Neural cell (in vitro differentiated cells): ENCODE measurements at regions not wholly inside any gene's neighbourhood (a gene's known extent, or its start where the extent isn't known, plus 50 kb on each side); places are given as distances from the start of the nearest gene placed in this dataset.

Experiments
- H2AFZ ChIP-seq: fragments of 200-600, 300-800 bp; sonication (generic), shearing (Covaris generic); 2 replicates; pipeline ENCODE4 v1.6.0; 2014; ENCODE audit warnings: low read depth, mild to moderate bottlenecking, antibody characterized with exemption, low read length, moderate library complexity
- H3F3A ChIP-seq: fragments of 200-600 bp; shearing (Covaris generic); 2 replicates; pipeline ENCODE4 v1.6.1; 2016; ENCODE audit warnings: mild to moderate bottlenecking, moderate library complexity, mixed read lengths, antibody characterized with exemption, low read length; ENCODE audit not compliant: insufficient read depth, poor library complexity, severe bottlenecking
- H3K27ac ChIP-seq: fragments of 200-600, 300-800 bp; sonication (generic), shearing (Covaris generic); 2 replicates; pipeline ENCODE4 v1.5.1; 2014; ENCODE audit warnings: mild to moderate bottlenecking, low read length, moderate library complexity
- H3K27me3 ChIP-seq: fragments of 300-800, 200-600 bp; sonication (generic), shearing (Covaris generic); 2 replicates; pipeline ENCODE4 v1.6.0; 2014; ENCODE audit warnings: mild to moderate bottlenecking, low read depth, low read length, moderate library complexity; ENCODE audit not compliant: insufficient read depth
- H3K36me3 ChIP-seq: fragments of 300-800, 200-600 bp; sonication (generic), shearing (Covaris generic); 2 replicates; pipeline ENCODE4 v1.5.1; 2014; ENCODE audit warnings: mild to moderate bottlenecking, antibody characterized with exemption, low read length, moderate library complexity; ENCODE audit not compliant: insufficient read depth
- H3K4me2 ChIP-seq: fragments of 300-800, 200-600 bp; sonication (generic), shearing (Covaris generic); 2 replicates; pipeline ENCODE4 v1.6.0; 2014; ENCODE audit warnings: mild to moderate bottlenecking, low read length
- H3K4me3 ChIP-seq: fragments of 300-800, 200-600 bp; sonication (generic), shearing (Covaris generic); 2 replicates; pipeline ENCODE4 v1.5.1; 2014; ENCODE audit warnings: mild to moderate bottlenecking, low read length, moderate library complexity
- H3K79me2 ChIP-seq: fragments of 200-600 bp; shearing (Covaris generic); replicated peaks from 2 replicates; pipeline ENCODE4 v1.6.0; 2014; ENCODE audit warnings: mild to moderate bottlenecking, low read length, moderate library complexity; ENCODE audit not compliant: insufficient read depth
- H3K9ac ChIP-seq: fragments of 300-800, 200-600 bp; sonication (generic), shearing (Covaris generic); 2 replicates; pipeline ENCODE4 v1.6.1; 2016; ENCODE audit warnings: mild to moderate bottlenecking, low read length, mixed read lengths
- H3K9me2 ChIP-seq: fragments of 200-600 bp; shearing (Covaris generic); 2 replicates; pipeline ENCODE4 v1.6.1; 2016; ENCODE audit warnings: mild to moderate bottlenecking, low read length, mixed read lengths; ENCODE audit not compliant: insufficient read depth
- H3K9me3 ChIP-seq: fragments of 200-600, 300-800 bp; sonication (generic), shearing (Covaris generic); 2 replicates; pipeline ENCODE4 v1.6.1; 2016; ENCODE audit warnings: mild to moderate bottlenecking, mixed run types, low read length, moderate library complexity, mixed read lengths
- H4K20me1 ChIP-seq: fragments of 200-600 bp; shearing (Covaris generic); 2 replicates; pipeline ENCODE4 v1.6.1; 2016; ENCODE audit warnings: mild to moderate bottlenecking, mixed run types; ENCODE audit not compliant: insufficient read depth
- EP300 ChIP-seq: fragments of 450-650 bp; conservative IDR thresholded peaks from 2 replicates; pipeline ENCODE4 v1.6.1; 2014; ENCODE audit warnings: antibody characterized with exemption, mild to moderate bottlenecking, moderate library complexity; ENCODE audit not compliant: poor library complexity, severe bottlenecking
- EZH2 ChIP-seq: fragments of 200-600, 300-800 bp; shearing (Covaris generic), sonication (generic); IDR thresholded peaks from 2 replicates; pipeline ENCODE4 v1.6.1; 2014; ENCODE audit warnings: antibody characterized with exemption, low read length, borderline replicate concordance, mild to moderate bottlenecking; ENCODE audit not compliant: insufficient read depth, poor library complexity, severe bottlenecking
- MXI1 ChIP-seq: fragments of 450-650 bp; conservative IDR thresholded peaks from 2 replicates; pipeline ENCODE4 v1.6.1; 2014; ENCODE audit warnings: antibody characterized with exemption, mild to moderate bottlenecking; ENCODE audit not compliant: poor library complexity, severe bottlenecking
- POLR2AphosphoS5 ChIP-seq: IDR thresholded peaks from 2 replicates; pipeline ENCODE4 v1.6.1; 2012
- RAD21 ChIP-seq: fragments of 450-650 bp; conservative IDR thresholded peaks from 2 replicates; pipeline ENCODE4 v1.6.1; 2014; ENCODE audit warnings: antibody characterized with exemption, mild to moderate bottlenecking, moderate library complexity
- SMC3 ChIP-seq: fragments of 450-650 bp; conservative IDR thresholded peaks from 2 replicates; pipeline ENCODE4 v1.6.1; 2014; ENCODE audit warnings: antibody characterized with exemption, mild to moderate bottlenecking, moderate library complexity; ENCODE audit not compliant: poor library complexity
- TAF1 ChIP-seq: IDR thresholded peaks from 2 replicates; pipeline ENCODE4 v1.6.1; 2012; ENCODE audit warnings: low read depth
- TF ChIP-seq, protein P1 (sequence below): fragments of 450-650 bp; IDR thresholded peaks from 2 replicates; pipeline ENCODE4 v1.5.1; 2014; ENCODE audit warnings: antibody characterized with exemption, mild to moderate bottlenecking, moderate library complexity; ENCODE audit not compliant: poor library complexity, severe bottlenecking
- TF ChIP-seq, protein P2 (sequence below): IDR thresholded peaks from 2 replicates; pipeline ENCODE4 v1.6.1; 2012; ENCODE audit warnings: borderline replicate concordance

DNA sequence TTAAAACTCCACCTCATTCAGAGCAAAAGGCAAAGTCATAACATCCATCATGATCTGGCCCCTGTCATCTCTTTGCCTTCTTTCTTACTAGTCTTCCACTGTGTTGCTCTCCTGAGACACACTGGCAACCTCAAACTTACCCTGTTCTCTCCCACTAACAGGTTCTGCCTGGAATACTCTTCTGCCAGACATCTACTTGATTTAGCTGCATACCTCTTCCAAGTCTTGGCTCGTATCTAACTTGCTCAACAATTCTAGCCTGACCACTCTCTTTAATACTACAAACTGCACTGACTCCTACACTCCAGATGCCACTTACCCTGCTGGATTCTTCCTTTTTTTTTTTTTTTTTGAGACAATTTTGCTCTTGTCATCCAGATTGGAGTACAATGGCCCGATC lies 167.0 kb upstream of the MTPN start:
- Histone ChIP-seq H3K27ac (no peak overlapping the region), H3K4me3 (no peak overlapping the region), H3K27me3 (no peaks in the 10 kb centered on the region), H3K4me2 (no peak overlapping the region), H4K20me1 (no peaks in the 10 kb centered on the region), H3F3A (no peaks in the 10 kb centered on the region), H3K9ac (no peak overlapping the region), H3K9me3 (no peaks in the 10 kb centered on the region), H3K36me3 (no peaks in the 10 kb centered on the region), H3K79me2 (no peaks in the 10 kb centered on the region), H3K9me2 (no peaks in the 10 kb centered on the region), H2AFZ (no peak overlapping the region)
- TF ChIP-seq SMC3 = no peak
- no peak for TF ChIP-seq MXI1
- TF ChIP-seq POLR2AphosphoS5 = no peak
- TF ChIP-seq, protein P1, sequence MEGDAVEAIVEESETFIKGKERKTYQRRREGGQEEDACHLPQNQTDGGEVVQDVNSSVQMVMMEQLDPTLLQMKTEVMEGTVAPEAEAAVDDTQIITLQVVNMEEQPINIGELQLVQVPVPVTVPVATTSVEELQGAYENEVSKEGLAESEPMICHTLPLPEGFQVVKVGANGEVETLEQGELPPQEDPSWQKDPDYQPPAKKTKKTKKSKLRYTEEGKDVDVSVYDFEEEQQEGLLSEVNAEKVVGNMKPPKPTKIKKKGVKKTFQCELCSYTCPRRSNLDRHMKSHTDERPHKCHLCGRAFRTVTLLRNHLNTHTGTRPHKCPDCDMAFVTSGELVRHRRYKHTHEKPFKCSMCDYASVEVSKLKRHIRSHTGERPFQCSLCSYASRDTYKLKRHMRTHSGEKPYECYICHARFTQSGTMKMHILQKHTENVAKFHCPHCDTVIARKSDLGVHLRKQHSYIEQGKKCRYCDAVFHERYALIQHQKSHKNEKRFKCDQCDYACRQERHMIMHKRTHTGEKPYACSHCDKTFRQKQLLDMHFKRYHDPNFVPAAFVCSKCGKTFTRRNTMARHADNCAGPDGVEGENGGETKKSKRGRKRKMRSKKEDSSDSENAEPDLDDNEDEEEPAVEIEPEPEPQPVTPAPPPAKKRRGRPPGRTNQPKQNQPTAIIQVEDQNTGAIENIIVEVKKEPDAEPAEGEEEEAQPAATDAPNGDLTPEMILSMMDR = no peak
- TF ChIP-seq EZH2 = no peak
- no peak for TF ChIP-seq TAF1
- TF ChIP-seq EP300 = no peak
- TF ChIP-seq, protein P2, sequence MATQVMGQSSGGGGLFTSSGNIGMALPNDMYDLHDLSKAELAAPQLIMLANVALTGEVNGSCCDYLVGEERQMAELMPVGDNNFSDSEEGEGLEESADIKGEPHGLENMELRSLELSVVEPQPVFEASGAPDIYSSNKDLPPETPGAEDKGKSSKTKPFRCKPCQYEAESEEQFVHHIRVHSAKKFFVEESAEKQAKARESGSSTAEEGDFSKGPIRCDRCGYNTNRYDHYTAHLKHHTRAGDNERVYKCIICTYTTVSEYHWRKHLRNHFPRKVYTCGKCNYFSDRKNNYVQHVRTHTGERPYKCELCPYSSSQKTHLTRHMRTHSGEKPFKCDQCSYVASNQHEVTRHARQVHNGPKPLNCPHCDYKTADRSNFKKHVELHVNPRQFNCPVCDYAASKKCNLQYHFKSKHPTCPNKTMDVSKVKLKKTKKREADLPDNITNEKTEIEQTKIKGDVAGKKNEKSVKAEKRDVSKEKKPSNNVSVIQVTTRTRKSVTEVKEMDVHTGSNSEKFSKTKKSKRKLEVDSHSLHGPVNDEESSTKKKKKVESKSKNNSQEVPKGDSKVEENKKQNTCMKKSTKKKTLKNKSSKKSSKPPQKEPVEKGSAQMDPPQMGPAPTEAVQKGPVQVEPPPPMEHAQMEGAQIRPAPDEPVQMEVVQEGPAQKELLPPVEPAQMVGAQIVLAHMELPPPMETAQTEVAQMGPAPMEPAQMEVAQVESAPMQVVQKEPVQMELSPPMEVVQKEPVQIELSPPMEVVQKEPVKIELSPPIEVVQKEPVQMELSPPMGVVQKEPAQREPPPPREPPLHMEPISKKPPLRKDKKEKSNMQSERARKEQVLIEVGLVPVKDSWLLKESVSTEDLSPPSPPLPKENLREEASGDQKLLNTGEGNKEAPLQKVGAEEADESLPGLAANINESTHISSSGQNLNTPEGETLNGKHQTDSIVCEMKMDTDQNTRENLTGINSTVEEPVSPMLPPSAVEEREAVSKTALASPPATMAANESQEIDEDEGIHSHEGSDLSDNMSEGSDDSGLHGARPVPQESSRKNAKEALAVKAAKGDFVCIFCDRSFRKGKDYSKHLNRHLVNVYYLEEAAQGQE = no peak
- no peak for TF ChIP-seq RAD21

DNA sequence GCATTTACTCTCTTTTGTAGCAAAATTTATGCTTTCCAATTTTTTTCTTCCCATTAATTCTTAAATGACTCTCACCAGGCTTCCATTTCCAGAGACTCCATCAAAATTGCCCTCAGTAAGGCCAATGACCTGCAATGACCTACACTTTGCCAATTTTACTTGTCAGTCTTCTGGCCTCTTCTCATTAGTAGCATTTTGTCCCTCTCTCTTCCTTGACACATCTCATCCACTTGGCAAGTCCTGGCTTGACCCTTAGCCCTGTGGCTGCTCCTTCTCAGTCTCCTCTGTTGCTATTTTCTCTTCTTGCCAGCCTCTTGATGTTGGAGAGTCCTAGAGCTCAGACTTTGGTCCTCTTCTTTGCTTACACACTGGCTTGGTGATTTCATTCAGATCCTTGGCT lies 166.1 kb upstream of the MTPN start:
- H3K4me3 ChIP-seq = no peak overlapping the region
- TF ChIP-seq, protein P1 = no peak
- TF ChIP-seq, protein P2 = no peak
- no peaks in the 10 kb centered on the region for H3F3A ChIP-seq
- no peaks in the 10 kb centered on the region for H3K79me2 ChIP-seq
- H3K9me2 ChIP-seq = no peaks in the 10 kb centered on the region
- H3K9ac ChIP-seq = no peak overlapping the region
- no peaks in the 10 kb centered on the region for H3K9me3 ChIP-seq
- H3K4me2 ChIP-seq = no peak overlapping the region
- no peaks in the 10 kb centered on the region for H3K36me3 ChIP-seq
- H4K20me1 ChIP-seq = no peaks in the 10 kb centered on the region
- H3K27ac ChIP-seq = no peak overlapping the region
- H2AFZ ChIP-seq = no peak overlapping the region
- H3K27me3 ChIP-seq = no peaks in the 10 kb centered on the region
